Pancreas (tissue), 10 donors: ENCODE measurements at regions not wholly inside any gene's neighbourhood (a gene's known extent, or its start where the extent isn't known, plus 50 kb on each side); places are given as distances from the start of the nearest gene placed in this dataset.
A peak's percentile ranks its signal among the peaks of the same experiment; 100 is the strongest.

Experiments
- ATAC-seq, 4 donors: fragments of 200-7000 bp; cut with Tn5 transposase; one replicate each; pipeline versions ENCODE4 v1.8.0 to v1.9.1; 2020; ENCODE audit warnings: mild to moderate bottlenecking in 4 of 4, moderate library complexity in 4 of 4
- DNase-seq, 6 donors: peaks; one replicate each; pipeline ENCODE4 v3.0.0-alpha.2; 2020
- FAIRE-seq: peaks from 2 replicates; lab custom pipeline; 2012; peaks lifted over from hg19 to GRCh38; lab: Jason Lieb, UNC
- H3K27ac ChIP-seq, 4 donors: fragments of 200-600 bp; sonication (generic); 1 replicate in 3 of 4; 2 replicates in 1 of 4; pipeline versions ENCODE4 v1.5.0 to v1.8.0; 2020
- H3K27me3 ChIP-seq, 4 donors: fragments of 200-600 bp; one replicate each; pipeline ENCODE4 v1.8.0; 2021
- H3K36me3 ChIP-seq, 3 donors: fragments of 200-600 bp; sonication (generic) in 1 of 3; one replicate each; pipeline versions ENCODE4 v1.5.0 to v1.8.0; 2020 to 2021
- H3K4me1 ChIP-seq, 3 donors: fragments of 200-600 bp; one replicate each; pipeline ENCODE4 v1.8.0; 2021
- H3K4me3 ChIP-seq, 4 donors: fragments of 200-600 bp; sonication (generic) in 2 of 4; one replicate each; pipeline versions ENCODE4 v1.5.0 to v1.8.0; 2020 to 2021
- H3K9me3 ChIP-seq, 4 donors: fragments of 200-600 bp; one replicate each; pipeline ENCODE4 v1.8.0; 2021
- WGBS, 2 donors: extraction: QIAGEN DNeasy Blood & Tissue Kit; methylation state at CpG; one replicate each; pipeline ENCODE4 v1.1.7; 2013; 5-methylcytosine and 5-hydroxymethylcytosine counted together
- intact Hi-C, 3 donors: fragments of 100-400 bp; cut with DNase I; formaldehyde crosslinking; loops; one replicate each; pipeline versions ENCODE4 v1.11.1 to v1.14.2; 2022
- TF ChIP-seq, protein P1 (sequence below), 4 donors: fragments of 200-600 bp; sonication (generic) in 3 of 4; IDR thresholded peaks; one replicate each; pipeline versions ENCODE4 v1.5.0 to v1.8.0; 2021; ENCODE audit warnings: antibody characterized with exemption in 4 of 4
- donor health status: healthy with polysubstance abuse.
- donor health status: DM: no; HTN: no; CAD: no; lungs with moderate emphysema.
- donor health status: DM: no; HTN: no; CAD: no.
- donor health status: control.
- donor health status: control.
- donor health status: Bipolar disorder and iron deficiency.
- donor health status: DM: yes; HTN: yes; CAD: no.
- donor health status: DM: no; HTN: no; CAD: no.
- donor health status: DM: no; HTN: no; CAD: no.
- donor health status: DM: yes; HTN: yes; CAD: no.

DNA sequence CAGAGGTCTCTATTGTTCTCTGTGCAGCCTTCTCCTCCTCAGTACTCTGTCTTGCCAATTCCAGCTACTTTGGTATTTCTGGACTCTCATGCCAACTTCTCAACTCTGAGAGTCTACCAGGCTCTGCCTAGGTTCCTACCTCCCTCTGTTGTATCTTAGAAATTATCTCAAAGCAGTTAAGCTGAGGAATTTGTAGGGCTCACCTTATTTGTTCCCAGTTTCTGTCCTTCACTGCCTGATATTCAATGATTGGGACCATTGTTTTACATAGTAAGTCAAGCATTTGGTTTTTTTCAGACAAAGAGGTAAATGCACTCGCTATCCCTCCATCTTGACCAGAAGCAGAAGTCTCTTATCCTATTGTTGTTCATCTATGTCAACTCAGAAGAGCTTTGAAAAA lies 205.0 kb upstream of the PGR start:
- H3K36me3 ChIP-seq, result no peaks in the 10 kb centered on the region
- H3K27me3 ChIP-seq, result no peaks in the 10 kb centered on the region
- FAIRE-seq (no peak), ATAC-seq (no peak), DNase-seq (no peak)
- 56 to 61% methylated on average over 1 of the region's 1 CpG for WGBS, 2 donors
- TF ChIP-seq, protein P1, sequence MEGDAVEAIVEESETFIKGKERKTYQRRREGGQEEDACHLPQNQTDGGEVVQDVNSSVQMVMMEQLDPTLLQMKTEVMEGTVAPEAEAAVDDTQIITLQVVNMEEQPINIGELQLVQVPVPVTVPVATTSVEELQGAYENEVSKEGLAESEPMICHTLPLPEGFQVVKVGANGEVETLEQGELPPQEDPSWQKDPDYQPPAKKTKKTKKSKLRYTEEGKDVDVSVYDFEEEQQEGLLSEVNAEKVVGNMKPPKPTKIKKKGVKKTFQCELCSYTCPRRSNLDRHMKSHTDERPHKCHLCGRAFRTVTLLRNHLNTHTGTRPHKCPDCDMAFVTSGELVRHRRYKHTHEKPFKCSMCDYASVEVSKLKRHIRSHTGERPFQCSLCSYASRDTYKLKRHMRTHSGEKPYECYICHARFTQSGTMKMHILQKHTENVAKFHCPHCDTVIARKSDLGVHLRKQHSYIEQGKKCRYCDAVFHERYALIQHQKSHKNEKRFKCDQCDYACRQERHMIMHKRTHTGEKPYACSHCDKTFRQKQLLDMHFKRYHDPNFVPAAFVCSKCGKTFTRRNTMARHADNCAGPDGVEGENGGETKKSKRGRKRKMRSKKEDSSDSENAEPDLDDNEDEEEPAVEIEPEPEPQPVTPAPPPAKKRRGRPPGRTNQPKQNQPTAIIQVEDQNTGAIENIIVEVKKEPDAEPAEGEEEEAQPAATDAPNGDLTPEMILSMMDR (IDR thresholded peaks at IDR 0.05), result no peak
- H3K4me3 ChIP-seq, result no peak overlapping the region
- intact Hi-C loops, result no loop called here
- no peak overlapping the region for H3K27ac ChIP-seq
- no peaks in the 10 kb centered on the region for H3K9me3 ChIP-seq
- H3K4me1 ChIP-seq, result no peaks in the 10 kb centered on the region

DNA sequence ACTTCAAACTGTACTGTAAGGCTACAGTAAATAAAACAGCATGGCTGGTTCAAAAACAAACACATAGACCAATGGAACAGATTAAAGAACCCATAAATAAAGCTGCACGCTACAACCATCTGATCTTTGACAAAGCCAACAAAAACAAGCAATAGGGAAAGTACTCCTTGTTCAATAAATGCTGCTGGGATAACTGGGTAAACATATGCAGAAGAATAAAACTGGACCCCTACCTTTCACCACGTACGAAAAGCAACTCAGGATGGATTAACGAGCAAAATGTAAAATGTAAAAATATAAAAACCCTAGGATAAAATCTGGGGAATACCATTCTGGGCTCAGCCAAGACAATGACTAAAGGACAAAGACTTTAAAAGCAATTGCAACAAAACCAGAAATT lies 201.8 kb upstream of the PGR start:
- FAIRE-seq, result no peak
- H3K27me3 ChIP-seq, result no peaks in the 10 kb centered on the region
- no peak overlapping the region for H3K27ac ChIP-seq
- WGBS, 2 donors, result 47 to 50% methylated on average over 4 of the region's 4 CpGs
- H3K9me3 ChIP-seq, result no peaks in the 10 kb centered on the region
- intact Hi-C loops, result no loop called here
- DNase-seq, result no peak
- TF ChIP-seq, protein P1 (IDR thresholded peaks at IDR 0.05), result no peak
- no peak for ATAC-seq
- no peaks in the 10 kb centered on the region for H3K36me3 ChIP-seq
- H3K4me3 ChIP-seq, result no peak overlapping the region
- H3K4me1 ChIP-seq, result no peaks in the 10 kb centered on the region

DNA sequence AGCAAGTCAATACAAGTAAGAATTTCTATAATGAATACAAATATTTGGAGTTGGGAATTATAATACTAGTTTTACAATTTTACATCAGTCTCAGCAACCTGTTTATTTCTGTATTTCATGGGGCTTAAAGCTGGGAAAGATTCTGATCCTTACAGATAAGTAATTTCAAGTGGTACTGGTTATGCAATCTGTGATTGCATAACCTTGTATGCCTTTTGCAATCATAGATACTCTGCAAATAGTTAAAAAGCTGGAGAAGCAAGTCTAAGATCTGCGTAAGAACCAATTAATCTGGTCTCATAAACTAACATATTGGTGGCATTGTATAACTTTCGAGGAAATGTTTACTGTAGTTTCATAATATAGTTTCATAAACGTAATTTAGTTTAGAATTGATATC lies 198.3 kb upstream of the PGR start:
- no peak for FAIRE-seq
- 20 to 37% methylated on average over 3 of the region's 3 CpGs for WGBS, 2 donors
- Histone ChIP-seq H3K9me3 (no peaks in the 10 kb centered on the region), H3K27me3 (no peaks in the 10 kb centered on the region), H3K4me3 (no peak overlapping the region), H3K36me3 (no peaks in the 10 kb centered on the region), H3K4me1 (no peaks in the 10 kb centered on the region), H3K27ac (no peak overlapping the region)
- no peak for DNase-seq
- intact Hi-C loops, result no loop called here
- no peak for ATAC-seq
- TF ChIP-seq, protein P1 (IDR thresholded peaks at IDR 0.05), result no peak

DNA sequence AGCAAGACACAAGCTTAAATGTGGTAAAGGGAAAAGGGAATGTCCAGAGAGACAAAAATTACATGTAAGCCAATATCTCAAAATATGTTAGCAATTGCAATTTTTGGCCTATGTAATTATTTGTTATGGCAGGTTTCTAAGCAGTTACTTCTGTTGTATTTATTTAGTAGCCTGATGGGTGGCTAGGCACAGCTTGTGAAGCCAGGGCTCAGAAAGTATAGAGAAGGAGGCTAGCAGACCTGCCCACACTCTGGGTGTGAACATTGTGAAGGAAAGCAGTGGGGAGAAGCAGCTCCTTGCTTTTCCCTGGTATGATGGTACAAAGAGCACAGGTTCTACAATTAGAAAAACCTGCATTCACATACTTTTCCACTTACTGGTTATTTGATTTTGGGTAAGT lies 196.5 kb upstream of the PGR start:
- ATAC-seq, result no peak
- no peaks in the 10 kb centered on the region for H3K4me1 ChIP-seq
- FAIRE-seq, result no peak
- H3K4me3 ChIP-seq, result no peak overlapping the region
- DNase-seq, result no peak
- no peak overlapping the region for H3K27ac ChIP-seq
- intact Hi-C loops, result no loop called here
- no peaks in the 10 kb centered on the region for H3K27me3 ChIP-seq
- H3K9me3 ChIP-seq, result no peaks in the 10 kb centered on the region
- TF ChIP-seq, protein P1 (IDR thresholded peaks at IDR 0.05), result no peak
- H3K36me3 ChIP-seq, result no peaks in the 10 kb centered on the region

DNA sequence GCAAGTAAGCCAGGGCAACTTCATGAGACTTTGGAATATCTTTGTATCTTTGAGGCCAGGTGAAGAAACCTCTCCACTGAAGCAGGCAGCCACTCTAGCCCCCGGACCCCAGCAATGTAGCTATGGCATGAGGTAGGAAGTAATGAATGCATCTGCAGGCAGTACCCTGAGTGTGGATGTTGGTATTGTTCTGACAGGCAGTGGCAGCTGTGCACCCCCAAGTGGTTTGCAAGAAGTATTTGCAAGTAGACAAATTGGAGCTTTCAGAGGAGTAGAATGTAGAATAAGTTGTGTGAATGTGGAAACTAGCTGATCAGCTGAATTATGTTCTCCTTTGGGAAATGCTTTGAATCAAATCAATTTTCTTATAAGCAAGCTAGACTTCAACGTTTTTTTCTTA lies 194.4 kb upstream of the PGR start:
- Histone ChIP-seq H3K4me1 (no peaks in the 10 kb centered on the region), H3K27me3 (no peaks in the 10 kb centered on the region), H3K36me3 (no peaks in the 10 kb centered on the region), H3K4me3 (no peak overlapping the region), H3K27ac (no peak overlapping the region), H3K9me3 (no peaks in the 10 kb centered on the region)
- DNase-seq (no peak), ATAC-seq (peak in 1 of 4 donors; percentile 30), FAIRE-seq (no peak)
- WGBS, 2 donors, result 17 to 33% methylated on average over 2 of the region's 2 CpGs
- TF ChIP-seq, protein P1 (IDR thresholded peaks at IDR 0.05), result no peak
- intact Hi-C loops, result no loop called here
